K562 (cell line): ENCODE measurements at regions not wholly inside any gene's neighbourhood (a gene's known extent, or its start where the extent isn't known, plus 50 kb on each side); places are given as distances from the start of the nearest gene placed in this dataset.

Source experiments
- ATAC-seq: fragments of 200-7000 bp; cut with Tn5 transposase; 3 replicates; pipeline ENCODE4 v1.9.1; 2020; ENCODE audit warnings: moderate library complexity
- BruUV-seq: library from RNA; stranded (reverse); fragments of 400-500 nt; replicated peaks from 2 replicates; lab custom pipeline; 2021; lab: Mats Ljungman, UMichigan
- CTCF ChIA-PET: fragments of 300-600 bp; formaldehyde crosslinking; extraction: SDS; loops from one replicate; lab custom pipeline; 2021; ENCODE audit warnings: low intra/inter-chr PET ratio; lab: Yijun Ruan, JAX
- POLR2A ChIA-PET: fragments of 300-600, 350-650 bp; sonication (Branson Sonifier 250); formaldehyde crosslinking; extraction: SDS; loops from one replicate; lab custom pipeline; 2021; ENCODE audit warnings: antibody characterized with exemption, inconsistent platforms; lab: Yijun Ruan, JAX
- DNase-seq, 4 experiments: peaks; one replicate each; pipeline versions ENCODE4 v3.0.0 to v3.0.0-alpha.2; 2011 to 2018; ENCODE audit warnings: low spot score in 3 of 4, mixed read lengths in 3 of 4; ENCODE audit errors: extremely low read depth in 1 of 4
- FAIRE-seq: peaks from 2 replicates; lab custom pipeline; 2011; peaks lifted over from hg19 to GRCh38; lab: Jason Lieb, UNC
- H2AFZ ChIP-seq: 2 replicates; pipeline ENCODE4 v1.6.0; 2011; ENCODE audit warnings: low read depth, low read length, control low read depth, inconsistent platforms
- H3K27ac ChIP-seq: fragments of 200-600 bp; 3 replicates; pipeline ENCODE4 v1.8.0; 2011; ENCODE audit warnings: low read depth, mild to moderate bottlenecking, control low read depth, inconsistent platforms, low read length, moderate library complexity, mixed read lengths; ENCODE audit errors: extremely low read depth
- H3K27me3 ChIP-seq, 2 experiments: fragments of 300-600 bp in 1 of 2; 2 replicates in 1 of 2; 3 replicates in 1 of 2; pipeline versions ENCODE4 v1.6.0 to v1.8.0; 2011; ENCODE audit warnings: inconsistent platforms in 2 of 2, low read length in 2 of 2, mild to moderate bottlenecking in 1 of 2, mixed read lengths in 1 of 2, moderate library complexity in 1 of 2; ENCODE audit not compliant: control insufficient read depth in 2 of 2, insufficient read depth in 2 of 2
- H3K36me3 ChIP-seq: fragments of 300-600 bp; 3 replicates; pipeline ENCODE4 v1.8.0; 2011; ENCODE audit warnings: mild to moderate bottlenecking, low read length, inconsistent platforms; ENCODE audit not compliant: control insufficient read depth, insufficient read depth
- H3K4me1 ChIP-seq, 2 experiments: fragments of 200-600 bp in 1 of 2; replicated peaks in 1 of 2; 2 replicates in 1 of 2; 3 replicates in 1 of 2; pipeline versions ENCODE4 v1.5.1 to v1.8.0; 2011; ENCODE audit warnings: inconsistent platforms in 2 of 2, low read length in 2 of 2, mild to moderate bottlenecking in 1 of 2, mixed read lengths in 1 of 2, moderate library complexity in 1 of 2; ENCODE audit not compliant: control insufficient read depth in 2 of 2, insufficient read depth in 2 of 2
- H3K4me2 ChIP-seq: 2 replicates; pipeline ENCODE4 v1.6.1; 2011; ENCODE audit warnings: low read length, control low read depth, inconsistent platforms, mixed read lengths; ENCODE audit not compliant: insufficient read depth
- H3K4me3 ChIP-seq: fragments of 200-600 bp; sonication (generic), shearing (Covaris generic); 2 replicates; pipeline ENCODE4 v1.5.1; 2016; ENCODE audit warnings: control low read depth, inconsistent platforms
- H3K79me2 ChIP-seq: fragments of 200-600 bp; 3 replicates; pipeline ENCODE4 v1.8.0; 2011; ENCODE audit warnings: low read length, inconsistent platforms; ENCODE audit not compliant: control insufficient read depth, insufficient read depth
- H3K9ac ChIP-seq, 2 experiments: 2 replicates each; pipeline versions ENCODE4 v1.6.0 to v1.6.1; 2011; ENCODE audit warnings: low read depth in 2 of 2, low read length in 2 of 2, control low read depth in 1 of 2, inconsistent platforms in 1 of 2, mild to moderate bottlenecking in 1 of 2, mixed read lengths in 1 of 2; ENCODE audit not compliant: insufficient read depth in 1 of 2
- H3K9me1 ChIP-seq: one replicate; pipeline ENCODE4 v1.6.0; 2011; ENCODE audit warnings: inconsistent platforms, mild to moderate bottlenecking, low read length, moderate library complexity; ENCODE audit not compliant: control insufficient read depth, insufficient read depth
- H3K9me3 ChIP-seq: replicated peaks from 2 replicates; pipeline ENCODE4 v1.5.1; 2011; ENCODE audit warnings: low read depth, low read length, inconsistent platforms; ENCODE audit not compliant: control insufficient read depth, insufficient read depth
- H4K20me1 ChIP-seq: replicated peaks from 2 replicates; pipeline ENCODE4 v1.6.1; 2011; ENCODE audit warnings: low read length, inconsistent platforms, mixed read lengths; ENCODE audit not compliant: control insufficient read depth, insufficient read depth
- ARID3B ChIP-seq: fragments of 250-450 bp; sonication (Bioruptor Pico); IDR thresholded peaks from 2 replicates; pipeline ENCODE4 v1.4.0; 2020; ENCODE audit warnings: borderline replicate concordance
- ASH1L ChIP-seq: fragments of 450-650 bp; IDR thresholded peaks from 2 replicates; pipeline ENCODE4 v1.6.1; 2018; ENCODE audit warnings: borderline replicate concordance, mild to moderate bottlenecking, low read depth; ENCODE audit not compliant: partially characterized antibody
- CBFA2T2 ChIP-seq: fragments of 450-650 bp; conservative IDR thresholded peaks from 2 replicates; pipeline ENCODE4 v1.6.1; 2017; ENCODE audit warnings: mild to moderate bottlenecking
- CBFA2T3 ChIP-seq: fragments of 450-650 bp; IDR thresholded peaks from 2 replicates; pipeline ENCODE4 v1.6.1; 2017
- CREB3 ChIP-seq: fragments of 450-650 bp; conservative IDR thresholded peaks from 2 replicates; pipeline ENCODE4 v1.6.1; 2016; ENCODE audit warnings: missing genetic modification characterization, low read depth, mild to moderate bottlenecking, missing compliant biosample characterization, moderate library complexity
- HDAC1 ChIP-seq, 2 experiments: fragments of 450-650 bp; IDR thresholded peaks; 2 replicates each; pipeline ENCODE4 v1.6.1; 2016 to 2017; ENCODE audit warnings: inconsistent platforms in 1 of 2, mild to moderate bottlenecking in 1 of 2, moderate library complexity in 1 of 2
- MBD1 ChIP-seq: fragments of 250-450 bp; sonication (Bioruptor Pico); IDR thresholded peaks from 2 replicates; pipeline ENCODE4 v1.8.0; 2022; ENCODE audit warnings: inconsistent platforms
- SMARCC2 ChIP-seq: fragments of 450-650 bp; IDR thresholded peaks from 2 replicates; pipeline ENCODE4 v1.6.1; 2017; ENCODE audit warnings: antibody characterized with exemption, moderate library complexity, mild to moderate bottlenecking, low read depth
- ZNF3 ChIP-seq: fragments of 250-450 bp; sonication (Bioruptor Pico); IDR thresholded peaks from 2 replicates; pipeline ENCODE4 v1.5.0; 2021; ENCODE audit warnings: mild to moderate bottlenecking, moderate library complexity
- ZNF512 ChIP-seq: IDR thresholded peaks from 2 replicates; pipeline ENCODE4 v1.6.1; 2016; ENCODE audit warnings: missing genetic modification characterization, missing compliant biosample characterization
- ZNF668 ChIP-seq: fragments of 250-450 bp; sonication (Bioruptor Pico); IDR thresholded peaks from 2 replicates; pipeline ENCODE4 v1.8.0; 2022; ENCODE audit warnings: mild to moderate bottlenecking, inconsistent platforms
- WGBS: fragments of 100-300 bp; shearing (Covaris generic); methylation state at CpG from one replicate; pipeline ENCODE4 v1.1.6; 2016; ENCODE audit warnings: low coverage, mixed read lengths; ENCODE audit not compliant: insufficient coverage; ENCODE audit errors: missing lambda C conversion rate; 5-methylcytosine and 5-hydroxymethylcytosine counted together
- in situ Hi-C: fragments of 300-500 bp; cut with MboI; formaldehyde crosslinking; loops from 4 replicates; pipeline ENCODE4 v1.15.0; 2018; ENCODE audit warnings: inconsistent platforms, mixed read lengths
- intact Hi-C: fragments of 100-400 bp; cut with micrococcal nuclease; formaldehyde crosslinking; loops from 2 replicates; pipeline ENCODE4 v1.14.2; 2022

- no peaks in the 10 kb centered on the region for H3K9me3 ChIP-seq
- FAIRE-seq (no peak), ATAC-seq (no peak), DNase-seq (no peak)
- TF ChIP-seq CBFA2T3 (no peak), ASH1L (no peak), CREB3 (no peak)
- ChIA-PET POLR2A (no interaction called here), CTCF (no interaction called here)
- no peaks in the 10 kb centered on the region for H3K4me1 ChIP-seq
- H3K27me3 ChIP-seq, result no peaks in the 10 kb centered on the region
- WGBS, result 21% methylated on average over 3 of the region's 3 CpGs
- in situ Hi-C loops (no loop called here), intact Hi-C loops (no loop called here)
- no TSS peak for BruUV-seq
- H3K4me2 ChIP-seq, result no peak overlapping the region
- no peak overlapping the region for H2AFZ ChIP-seq
- H3K9me1 ChIP-seq, result no peaks in the 10 kb centered on the region
- H3K27ac ChIP-seq, result no peak overlapping the region
- no peaks in the 10 kb centered on the region; the same call in 1 of the 2 replicates for H4K20me1 ChIP-seq
- H3K79me2 ChIP-seq, result no peaks in the 10 kb centered on the region
- no peak overlapping the region for H3K4me3 ChIP-seq
- no peak overlapping the region for H3K9ac ChIP-seq
- no peaks in the 10 kb centered on the region for H3K36me3 ChIP-seq
These were observed 129.8 kb upstream of the ZFP64 start for GRCh38 chr20:52321396-52321795.

GRCh38 chr20:52318651-52319050 is 127.1 kb upstream of the ZFP64 start:
- Histone ChIP-seq H3K9me1 (no peaks in the 10 kb centered on the region), H2AFZ (no peak overlapping the region), H3K36me3 (no peaks in the 10 kb centered on the region), H3K9ac (no peak overlapping the region), H3K4me2 (no peak overlapping the region), H3K4me1 (no peaks in the 10 kb centered on the region), H3K79me2 (no peaks in the 10 kb centered on the region), H3K27me3 (no peaks in the 10 kb centered on the region), H4K20me1 (no peaks in the 10 kb centered on the region; the same call in 1 of the 2 replicates), H3K9me3 (no peaks in the 10 kb centered on the region), H3K27ac (no peak overlapping the region), H3K4me3 (no peak overlapping the region)
- intact Hi-C loops, result loop anchor here (10.0 kb wide), 1 partner anchor 1226 kb away; no protein-coding TSS in a partner anchor
- no peak for TF ChIP-seq SMARCC2
- TF ChIP-seq CBFA2T2, result no peak
- TF ChIP-seq ZNF3 (CRISPR knock-in tag), result no peak
- no peak for TF ChIP-seq HDAC1 (IDR thresholded peaks at IDR 0.05)
- TF ChIP-seq ZNF668 (CRISPR knock-in tag), result no peak
- no peak for TF ChIP-seq ARID3B
- TF ChIP-seq MBD1, result no peak
- TF ChIP-seq ZNF512 (tag), result no peak
- in situ Hi-C loops, result no loop called here
- FAIRE-seq (no peak), ATAC-seq (no peak), DNase-seq (no peak)
- no TSS peak for BruUV-seq
- POLR2A ChIA-PET, result no interaction called here
- 17% methylated on average over 6 of the region's 6 CpGs for WGBS
- CTCF ChIA-PET, result no interaction called here
